MCF 10A (cell line): ENCODE measurements at regions not wholly inside any gene's neighbourhood (a gene's known extent, or its start where the extent isn't known, plus 50 kb on each side); places are given as distances from the start of the nearest gene placed in this dataset.

Experiments
- BruUV-seq: library from RNA; stranded (reverse); fragments of 400-500 nt; replicated peaks from 2 replicates; lab custom pipeline; 2021; lab: Mats Ljungman, UMichigan
- CTCF ChIA-PET: fragments of 300-600 bp; sonication (Branson Sonifier 250); formaldehyde crosslinking; extraction: SDS; loops from one replicate; lab custom pipeline; 2021; ENCODE audit warnings: antibody characterized with exemption, inconsistent platforms; lab: Yijun Ruan, JAX
- POLR2A ChIA-PET: fragments of 300-600, 350-650 bp; sonication (Branson Sonifier 250); formaldehyde crosslinking; extraction: SDS; loops from one replicate; lab custom pipeline; 2020; ENCODE audit warnings: antibody characterized with exemption, inconsistent platforms; lab: Yijun Ruan, JAX
- DNase-seq: peaks from one replicate; pipeline ENCODE4 v3.0.0-alpha.2; 2018; ENCODE audit not compliant: unreplicated experiment
- H3K27ac Mint-ChIP-seq: one replicate; pipeline ENCODE4 v1.8.0; 2022; ENCODE audit warnings: mild to moderate bottlenecking, low read depth, mixed read lengths; ENCODE audit not compliant: unreplicated experiment
- H3K27me3 Mint-ChIP-seq: one replicate; pipeline ENCODE4 v1.8.0; 2022; ENCODE audit warnings: mixed read lengths; ENCODE audit not compliant: insufficient read depth, unreplicated experiment
- H3K36me3 Mint-ChIP-seq: one replicate; pipeline ENCODE4 v1.8.0; 2022; ENCODE audit warnings: mild to moderate bottlenecking, moderate library complexity, mixed read lengths; ENCODE audit not compliant: insufficient read depth, unreplicated experiment
- H3K4me1 Mint-ChIP-seq: one replicate; pipeline ENCODE4 v1.8.0; 2022; ENCODE audit warnings: mixed read lengths; ENCODE audit not compliant: insufficient read depth, unreplicated experiment
- H3K4me3 Mint-ChIP-seq: one replicate; pipeline ENCODE4 v1.8.0; 2022; ENCODE audit warnings: mild to moderate bottlenecking, moderate library complexity, mixed read lengths; ENCODE audit not compliant: unreplicated experiment
- H3K9me3 Mint-ChIP-seq: one replicate; pipeline ENCODE4 v1.8.0; 2022; ENCODE audit warnings: mixed read lengths; ENCODE audit not compliant: unreplicated experiment
- CTCF ChIP-seq: fragments of 200-600 bp; IDR thresholded peaks from one replicate; pipeline ENCODE4 v1.8.0; 2022; ENCODE audit warnings: antibody characterized with exemption, mild to moderate bottlenecking; ENCODE audit not compliant: unreplicated experiment
- intact Hi-C: fragments of 100-400 bp; cut with micrococcal nuclease; formaldehyde crosslinking; loops from 2 replicates; pipeline ENCODE4 v1.14.1; 2022

- no TSS peak for BruUV-seq
- intact Hi-C loops = no loop called here
Measured at GRCh38 chr9:71506821-71507220, 261.5 kb downstream of the CEMIP2 start.

GRCh38 chr9:71504636-71505035 is 263.7 kb downstream of the CEMIP2 start:
- no TSS peak for BruUV-seq
- TF ChIP-seq CTCF = no peak
- peak overlapping the region; percentile 75 for H3K27ac Mint-ChIP-seq
- peak; percentile 53 for DNase-seq
- no peaks in the 10 kb centered on the region for H3K36me3 Mint-ChIP-seq
- POLR2A ChIA-PET = interaction anchor here (1.0 to 1.4 kb wide), 2 partner anchors 8 to 262 kb away, joined by 3 read pairs; no protein-coding TSS in a partner anchor
- no peaks in the 10 kb centered on the region for H3K27me3 Mint-ChIP-seq
- CTCF ChIA-PET = interaction anchor here (0.7 to 1.2 kb wide), 5 partner anchors 10 to 86 kb away, joined by 3 to 4 read pairs (median 4); no protein-coding TSS in a partner anchor
- H3K9me3 Mint-ChIP-seq = no peaks in the 10 kb centered on the region
- intact Hi-C loops = no loop called here
- H3K4me1 Mint-ChIP-seq = peaks cover 20% of the 10 kb centered on the region
- H3K4me3 Mint-ChIP-seq = peak overlapping the region; percentile 6

More at GRCh38 chr9:71506821-71507220, 261.5 kb downstream of the CEMIP2 start:
- no peaks in the 10 kb centered on the region for H3K27me3 Mint-ChIP-seq
- DNase-seq = peak; percentile 89
- peak overlapping the region; percentile 9 for H3K4me3 Mint-ChIP-seq
- H3K36me3 Mint-ChIP-seq = no peaks in the 10 kb centered on the region
- CTCF ChIA-PET = interaction anchor here (0.5 to 2.9 kb wide), 7 partner anchors 14 to 905 kb away, joined by 3 to 11 read pairs (median 3); partner anchors contain the start of gene CEMIP2
- POLR2A ChIA-PET = interaction anchor here (0.6 to 1.4 kb wide), 12 partner anchors 9 to 1145 kb away, joined by 3 to 6 read pairs (median 3); partner anchors contain the start of gene CEMIP2
- no peaks in the 10 kb centered on the region for H3K9me3 Mint-ChIP-seq
- peak overlapping the region; percentile 74 for H3K27ac Mint-ChIP-seq
- TF ChIP-seq CTCF = no peak
- H3K4me1 Mint-ChIP-seq = peaks cover 20% of the 10 kb centered on the region

- no peak for DNase-seq
- no peak for TF ChIP-seq CTCF
- Mint-ChIP-seq H3K27ac (no peak overlapping the region), H3K4me1 (no peaks in the 10 kb centered on the region), H3K36me3 (no peaks in the 10 kb centered on the region), H3K9me3 (no peaks in the 10 kb centered on the region), H3K4me3 (no peak overlapping the region), H3K27me3 (no peaks in the 10 kb centered on the region)
- no TSS peak for BruUV-seq
- intact Hi-C loops = no loop called here
- ChIA-PET CTCF (interaction anchor here (0.6 to 1.9 kb wide), 2 partner anchors 8 to 320 kb away, joined by 4 to 8 read pairs; no protein-coding TSS in a partner anchor), POLR2A (no interaction called here)
Measured at GRCh38 chr9:71498691-71499090, 269.6 kb downstream of the CEMIP2 start.

- peak; percentile 33 for DNase-seq
- Mint-ChIP-seq H3K4me1 (peaks cover 3% of the 10 kb centered on the region), H3K27me3 (no peaks in the 10 kb centered on the region), H3K4me3 (no peak overlapping the region), H3K36me3 (no peaks in the 10 kb centered on the region), H3K9me3 (no peaks in the 10 kb centered on the region), H3K27ac (no peak overlapping the region)
- CTCF ChIA-PET = interaction anchor here (0.6 to 4.7 kb wide), 42 partner anchors 8 to 440 kb away, joined by 3 to 22 read pairs (median 4); partner anchors contain the start of gene CEMIP2
- peak; percentile 50 for TF ChIP-seq CTCF
- POLR2A ChIA-PET = interaction anchor here (0.7 to 1.7 kb wide), 3 partner anchors 15 to 276 kb away, joined by 3 to 5 read pairs (median 3); no protein-coding TSS in a partner anchor
- intact Hi-C loops = loop anchor here (2.0 to 5.0 kb wide), 3 partner anchors 111 to 278 kb away; partner anchors contain the start of gene CEMIP2
- BruUV-seq = no TSS peak
Measured at GRCh38 chr9:71490810-71491209, 277.5 kb downstream of the CEMIP2 start.
